ENCODE measurements at regions not wholly inside any gene's neighbourhood (a gene's known extent, or its start where the extent isn't known, plus 50 kb on each side); places are given as distances from the start of the nearest gene placed in this dataset.
"Not testable (repeated sequence)": the region's sequence is repeated elsewhere in the genome, so short reads cannot be mapped to it uniquely, and the experiment has no call there.

- not testable (repeated sequence) for H3K4me3 Mint-ChIP-seq; ATAC-seq; H3K79me2 ChIP-seq (replicated peaks; ENCODE audit: insufficient read depth); H3K4me3 ChIP-seq; H3K9me2 ChIP-seq (ENCODE audit: insufficient read depth); H3K4me1 ChIP-seq (ENCODE audit: insufficient read depth); H3K27me3 Mint-ChIP-seq (ENCODE audit: insufficient read depth, low read depth, poor library complexity); H3K4me2 ChIP-seq; H2AFZ ChIP-seq; DNase-seq (ENCODE audit: low spot score); H3K27ac Mint-ChIP-seq; H3F3A ChIP-seq (replicated peaks; ENCODE audit: low read depth); H4K20me1 ChIP-seq (replicated peaks; ENCODE audit: insufficient read depth); H3K27me3 ChIP-seq (ENCODE audit: insufficient read depth); H3K27ac ChIP-seq (ENCODE audit: low read depth); H3K4me1 Mint-ChIP-seq
- Mint-ChIP-seq H3K9me3 (peaks cover 40% of the 10 kb centered on the region), H3K36me3 (ENCODE audit: low read depth) (peaks cover 80% of the 10 kb centered on the region)
- peaks cover 18% of the 10 kb centered on the region for H3K36me3 ChIP-seq (ENCODE audit: insufficient read depth)
These were observed 129.6 kb downstream of the CRYBB2 start for GRCh38 chr22:25348996-25349395.

DNA sequence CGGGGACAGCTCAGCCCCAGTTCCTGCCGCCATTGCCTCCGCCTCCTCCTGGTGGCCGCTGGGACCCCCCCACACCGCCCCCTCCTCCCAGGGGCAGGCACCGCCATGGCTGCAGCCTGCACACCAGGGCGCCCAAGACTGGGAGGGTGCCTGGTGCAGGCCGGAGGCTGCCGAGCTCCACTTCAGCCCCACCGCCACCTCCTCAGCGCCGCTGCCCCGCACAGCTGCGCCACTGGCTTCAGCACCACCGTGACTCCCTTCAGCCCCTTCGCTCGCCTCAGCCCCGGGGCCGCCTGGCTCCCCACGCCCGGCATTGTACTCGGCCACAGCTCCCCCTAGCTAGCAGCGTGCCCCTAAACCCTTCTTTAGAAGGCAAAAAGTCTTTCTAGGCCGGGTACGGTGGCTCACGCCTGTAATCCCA lies 131.1 kb downstream of the CRYBB2 start:
- Mint-ChIP-seq H3K27me3 (ENCODE audit: insufficient read depth, low read depth, poor library complexity) (peaks cover 4% of the 10 kb centered on the region), H3K4me1 (no peaks in the 10 kb centered on the region), H3K27ac (no peak overlapping the region), H3K4me3 (no peak overlapping the region), H3K9me3 (peaks cover 28% of the 10 kb centered on the region), H3K36me3 (ENCODE audit: low read depth) (peaks cover 78% of the 10 kb centered on the region)
- Histone ChIP-seq H3K36me3 (ENCODE audit: insufficient read depth) (peaks cover 21% of the 10 kb centered on the region), H2AFZ (no peak overlapping the region), H3K27me3 (ENCODE audit: insufficient read depth) (no peaks in the 10 kb centered on the region), H4K20me1 (replicated peaks; ENCODE audit: insufficient read depth) (peaks cover 10% of the 10 kb centered on the region), H3K79me2 (replicated peaks; ENCODE audit: insufficient read depth) (no peaks in the 10 kb centered on the region), H3K4me3 (no peak overlapping the region), H3F3A (replicated peaks; ENCODE audit: low read depth) (peaks cover 7% of the 10 kb centered on the region), H3K4me2 (no peak overlapping the region), H3K4me1 (ENCODE audit: insufficient read depth) (no peaks in the 10 kb centered on the region), H3K9me2 (ENCODE audit: insufficient read depth) (no peaks in the 10 kb centered on the region), H3K27ac (ENCODE audit: low read depth) (no peak overlapping the region)
- DNase-seq (ENCODE audit: low spot score), result peak; percentile 86
- TF ChIP-seq, protein P1, sequence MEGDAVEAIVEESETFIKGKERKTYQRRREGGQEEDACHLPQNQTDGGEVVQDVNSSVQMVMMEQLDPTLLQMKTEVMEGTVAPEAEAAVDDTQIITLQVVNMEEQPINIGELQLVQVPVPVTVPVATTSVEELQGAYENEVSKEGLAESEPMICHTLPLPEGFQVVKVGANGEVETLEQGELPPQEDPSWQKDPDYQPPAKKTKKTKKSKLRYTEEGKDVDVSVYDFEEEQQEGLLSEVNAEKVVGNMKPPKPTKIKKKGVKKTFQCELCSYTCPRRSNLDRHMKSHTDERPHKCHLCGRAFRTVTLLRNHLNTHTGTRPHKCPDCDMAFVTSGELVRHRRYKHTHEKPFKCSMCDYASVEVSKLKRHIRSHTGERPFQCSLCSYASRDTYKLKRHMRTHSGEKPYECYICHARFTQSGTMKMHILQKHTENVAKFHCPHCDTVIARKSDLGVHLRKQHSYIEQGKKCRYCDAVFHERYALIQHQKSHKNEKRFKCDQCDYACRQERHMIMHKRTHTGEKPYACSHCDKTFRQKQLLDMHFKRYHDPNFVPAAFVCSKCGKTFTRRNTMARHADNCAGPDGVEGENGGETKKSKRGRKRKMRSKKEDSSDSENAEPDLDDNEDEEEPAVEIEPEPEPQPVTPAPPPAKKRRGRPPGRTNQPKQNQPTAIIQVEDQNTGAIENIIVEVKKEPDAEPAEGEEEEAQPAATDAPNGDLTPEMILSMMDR (conservative IDR thresholded peaks at IDR 0.05; ENCODE audit: low read depth in 2 of 2), result peak; percentile 56 to 73
- TF ChIP-seq JUNB (IDR thresholded peaks at IDR 0.05; ENCODE audit: unreplicated experiment) (no peak), ZNF331 (CRISPR knock-in tag; IDR thresholded peaks at IDR 0.05; ENCODE audit: low read depth) (no peak)
- peak; percentile 93 for ATAC-seq

GRCh38 chr22:25351631-25352293 lies 132.3 kb downstream of the CRYBB2 start:
- H2AFZ ChIP-seq, result no peak overlapping the region
- H3K4me3 Mint-ChIP-seq, result no peak overlapping the region
- H3K9me3 Mint-ChIP-seq, result peaks cover 19% of the 10 kb centered on the region

More at GRCh38 chr22:25351631-25352293, 132.3 kb downstream of the CRYBB2 start:
- no peak for DNase-seq (ENCODE audit: low spot score)
- Histone ChIP-seq H3K4me2 (no peak overlapping the region), H3K79me2 (replicated peaks; ENCODE audit: insufficient read depth) (no peaks in the 10 kb centered on the region), H3K27me3 (ENCODE audit: insufficient read depth) (no peaks in the 10 kb centered on the region), H3K4me1 (ENCODE audit: insufficient read depth) (no peaks in the 10 kb centered on the region), H4K20me1 (replicated peaks; ENCODE audit: insufficient read depth) (peaks cover 10% of the 10 kb centered on the region), H3K27ac (ENCODE audit: low read depth) (no peak overlapping the region), H3K4me3 (no peak overlapping the region), H3K9me2 (ENCODE audit: insufficient read depth) (no peaks in the 10 kb centered on the region), H3F3A (replicated peaks; ENCODE audit: low read depth) (peaks cover 7% of the 10 kb centered on the region), H3K36me3 (ENCODE audit: insufficient read depth) (peaks cover 17% of the 10 kb centered on the region)
- peaks cover 79% of the 10 kb centered on the region for H3K36me3 Mint-ChIP-seq (ENCODE audit: low read depth)
- TF ChIP-seq, protein P2, sequence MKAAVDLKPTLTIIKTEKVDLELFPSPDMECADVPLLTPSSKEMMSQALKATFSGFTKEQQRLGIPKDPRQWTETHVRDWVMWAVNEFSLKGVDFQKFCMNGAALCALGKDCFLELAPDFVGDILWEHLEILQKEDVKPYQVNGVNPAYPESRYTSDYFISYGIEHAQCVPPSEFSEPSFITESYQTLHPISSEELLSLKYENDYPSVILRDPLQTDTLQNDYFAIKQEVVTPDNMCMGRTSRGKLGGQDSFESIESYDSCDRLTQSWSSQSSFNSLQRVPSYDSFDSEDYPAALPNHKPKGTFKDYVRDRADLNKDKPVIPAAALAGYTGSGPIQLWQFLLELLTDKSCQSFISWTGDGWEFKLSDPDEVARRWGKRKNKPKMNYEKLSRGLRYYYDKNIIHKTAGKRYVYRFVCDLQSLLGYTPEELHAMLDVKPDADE (IDR thresholded peaks at IDR 0.05), result no peak
- TF ChIP-seq STAT1 (IDR thresholded peaks at IDR 0.05; ENCODE audit: unreplicated experiment) (no peak), CREB1 (CRISPR knock-in tag; IDR thresholded peaks at IDR 0.05; ENCODE audit: low read depth) (no peak), POLR2AphosphoS5 (IDR thresholded peaks at IDR 0.05; ENCODE audit: low read depth) (no peak), ZNF331 (CRISPR knock-in tag; IDR thresholded peaks at IDR 0.05; ENCODE audit: low read depth) (no peak), JUNB (IDR thresholded peaks at IDR 0.05; ENCODE audit: unreplicated experiment) (no peak)
- TF ChIP-seq, protein P1 (conservative IDR thresholded peaks at IDR 0.05; ENCODE audit: low read depth in 2 of 2), result no peak
- ATAC-seq, result no peak
- H3K4me1 Mint-ChIP-seq, result no peaks in the 10 kb centered on the region
- no peak overlapping the region for H3K27ac Mint-ChIP-seq
- peaks cover 4% of the 10 kb centered on the region for H3K27me3 Mint-ChIP-seq (ENCODE audit: insufficient read depth, low read depth, poor library complexity)

All from GM23338 (cell line).